ENCODE measurements at regions not wholly inside any gene's neighbourhood (a gene's known extent, or its start where the extent isn't known, plus 50 kb on each side); places are given as distances from the start of the nearest gene placed in this dataset.
"Not testable (repeated sequence)": the region's sequence is repeated elsewhere in the genome, so short reads cannot be mapped to it uniquely, and the experiment has no call there.

DNA sequence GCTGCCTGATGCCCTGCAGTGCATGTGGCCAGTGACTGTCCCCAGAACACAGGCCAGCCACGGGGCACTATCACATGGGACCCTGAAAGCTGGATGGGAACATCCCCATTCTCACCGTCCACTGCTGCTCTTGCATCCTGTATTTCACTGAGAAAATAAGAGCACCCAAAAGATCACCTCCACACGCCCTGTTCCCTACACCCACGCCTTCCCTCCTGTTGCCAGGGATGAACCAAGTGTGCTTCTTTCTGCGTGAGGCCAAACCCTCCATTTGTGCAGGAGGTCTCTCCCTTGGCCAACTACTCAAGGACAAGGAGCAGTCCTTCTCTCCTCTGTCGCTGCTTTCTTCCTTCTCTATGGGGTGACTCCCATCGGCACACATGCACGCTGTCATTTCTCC is 118.3 kb downstream of the LRRC37A3 start:
- H3K27ac ChIP-seq; H3K27me3 ChIP-seq; H3K4me3 ChIP-seq; H3K9me3 ChIP-seq; DNase-seq; H3K4me1 ChIP-seq; ATAC-seq; intact Hi-C loops (cut with DNase I): not testable (repeated sequence)
- H3K36me3 ChIP-seq = peaks cover 0 to 58% (median 5%) of the 10 kb centered on the region in 9 donors
- WGBS, 2 donors = 91 to 94% methylated on average over 7 of the region's 8 CpGs

- ATAC-seq; H3K9me3 ChIP-seq; intact Hi-C loops (cut with DNase I); H3K27me3 ChIP-seq; H3K4me1 ChIP-seq; DNase-seq; H3K27ac ChIP-seq; H3K4me3 ChIP-seq: not testable (repeated sequence)
- H3K36me3 ChIP-seq = peaks cover 0 to 61% (median 5%) of the 10 kb centered on the region in 9 donors
- WGBS, 2 donors = 94 to 97% methylated on average over 19 to 21 of the region's 21 CpGs
Observed at GRCh38 chr17:64800361-64800895, 118.8 kb downstream of the LRRC37A3 start.

GRCh38 chr17:64799543-64800188 is 119.6 kb downstream of the LRRC37A3 start:
- H3K9me3 ChIP-seq; H3K27ac ChIP-seq; H3K4me1 ChIP-seq; H3K4me3 ChIP-seq; DNase-seq; intact Hi-C loops (cut with DNase I); H3K27me3 ChIP-seq: not testable (repeated sequence)
- peaks cover 0 to 64% (median 5%) of the 10 kb centered on the region in 9 donors for H3K36me3 ChIP-seq
- 88 to 90% methylated on average over 8 to 9 of the region's 13 CpGs for WGBS, 2 donors
- ATAC-seq = peak in 1 of 8 donors; percentile 31

GRCh38 chr17:64798961-64799360 is 120.3 kb downstream of the LRRC37A3 start:
- H3K36me3 ChIP-seq = peaks cover 0 to 62% (median 5%) of the 10 kb centered on the region in 9 donors
- H3K4me1 ChIP-seq; ATAC-seq; H3K4me3 ChIP-seq; H3K27me3 ChIP-seq; H3K9me3 ChIP-seq; H3K27ac ChIP-seq; intact Hi-C loops (cut with DNase I); DNase-seq: not testable (repeated sequence)
- 94 to 100% methylated on average over 1 of the region's 1 CpG for WGBS, 2 donors

- DNase-seq; H3K4me1 ChIP-seq; intact Hi-C loops (cut with DNase I); ATAC-seq; H3K4me3 ChIP-seq; H3K9me3 ChIP-seq; H3K27me3 ChIP-seq; H3K27ac ChIP-seq: not testable (repeated sequence)
- WGBS, 2 donors = 73 to 83% methylated on average over 5 of the region's 5 CpGs
- H3K36me3 ChIP-seq = peaks cover 0 to 62% (median 5%) of the 10 kb centered on the region in 9 donors
Observed at GRCh38 chr17:64798489-64798790, 120.8 kb downstream of the LRRC37A3 start.

- peaks cover 0 to 57% (median 4%) of the 10 kb centered on the region in 9 donors for H3K36me3 ChIP-seq
- 85 to 93% methylated on average over 10 to 12 of the region's 15 CpGs for WGBS, 2 donors
- DNase-seq; ATAC-seq; H3K9me3 ChIP-seq; intact Hi-C loops (cut with DNase I); H3K4me1 ChIP-seq; H3K4me3 ChIP-seq; H3K27me3 ChIP-seq; H3K27ac ChIP-seq: not testable (repeated sequence)
- TF ChIP-seq CTCF (IDR thresholded peaks at IDR 0.05) = peak in 1 of 9 donors; percentile 6
Observed at GRCh38 chr17:64797746-64798488, 121.4 kb downstream of the LRRC37A3 start.

DNA sequence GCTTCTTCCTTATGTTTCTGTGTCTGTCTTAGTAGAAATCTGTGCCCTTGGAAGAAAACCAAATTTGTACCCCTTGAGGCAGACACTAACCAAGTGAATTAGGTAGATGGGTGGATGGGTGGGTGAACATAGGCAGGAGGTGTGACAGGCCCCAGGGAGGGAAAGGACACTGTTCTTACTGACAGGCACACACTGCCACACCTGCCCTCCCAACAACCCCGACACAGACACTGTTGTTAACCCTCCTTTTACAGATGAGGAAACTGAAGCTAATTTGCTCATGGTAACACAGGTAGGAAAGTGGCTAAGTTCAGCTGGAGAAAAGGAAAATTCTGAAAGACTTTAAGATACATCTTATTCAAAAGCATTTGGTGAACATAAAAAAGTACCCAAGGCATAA is 123.9 kb downstream of the LRRC37A3 start:
- 100% methylated on average over 1 of the region's 1 CpG; no CpG with 5 or more reads in 1 of the 2 donors for WGBS, 2 donors
- ATAC-seq; H3K27ac ChIP-seq; H3K27me3 ChIP-seq; H3K4me3 ChIP-seq; intact Hi-C loops (cut with DNase I); H3K9me3 ChIP-seq; DNase-seq: not testable (repeated sequence)
- Histone ChIP-seq H3K4me1 (peaks cover 0 to 17% (median 7%) of the 10 kb centered on the region in 9 donors), H3K36me3 (peaks cover 0 to 54% (median 2%) of the 10 kb centered on the region in 9 donors)

DNA sequence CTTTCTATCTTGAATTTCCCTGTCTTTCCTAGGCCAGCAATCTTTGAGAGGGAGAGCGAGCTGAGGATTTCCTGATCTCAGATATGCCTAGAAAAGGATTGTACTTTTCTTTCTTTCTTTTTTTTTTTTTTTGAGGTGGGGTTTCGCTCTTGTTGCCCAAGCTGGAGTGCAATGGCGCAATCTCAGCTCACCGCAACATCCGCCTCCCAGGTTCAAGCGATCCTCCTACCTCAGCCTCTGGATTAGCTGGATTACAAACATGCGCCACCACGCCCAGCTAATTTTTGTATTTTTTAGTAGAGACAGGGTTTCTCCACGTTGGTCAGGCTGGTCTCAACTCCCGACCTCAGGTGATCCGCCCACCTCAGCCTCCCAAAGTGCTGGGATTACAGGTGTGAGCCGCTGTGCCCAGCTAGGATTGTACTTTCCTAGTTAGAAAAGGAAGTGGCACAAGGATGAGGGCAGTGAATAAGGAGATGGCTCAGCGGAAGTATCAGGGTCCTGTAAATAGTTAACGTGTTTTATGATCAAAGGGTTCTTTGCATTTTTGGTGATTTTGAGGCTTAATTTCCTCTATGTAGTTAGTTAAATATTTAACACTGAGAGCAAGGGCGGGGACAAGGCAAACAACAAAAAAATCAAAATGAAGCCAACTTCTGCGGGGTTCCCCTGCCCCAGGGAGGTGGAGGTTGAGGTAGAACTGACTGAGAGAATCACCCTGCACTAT is 124.6 kb downstream of the LRRC37A3 start:
- intact Hi-C loops (cut with DNase I); DNase-seq; H3K4me3 ChIP-seq; H3K27me3 ChIP-seq; H3K9me3 ChIP-seq; ATAC-seq: not testable (repeated sequence)
- 92 to 96% methylated on average over 15 to 16 of the region's 16 CpGs for WGBS, 2 donors
- H3K36me3 ChIP-seq = peaks cover 0 to 50% (median 0%) of the 10 kb centered on the region in 9 donors
- peaks cover 0 to 17% (median 7%) of the 10 kb centered on the region in 9 donors for H3K4me1 ChIP-seq
- H3K27ac ChIP-seq = peak overlapping the region in 4 of 10 donors; percentile 26 to 55 (median 41)

GRCh38 chr17:64794113-64794512 is 125.2 kb downstream of the LRRC37A3 start:
- H3K4me3 ChIP-seq; ATAC-seq; H3K27me3 ChIP-seq; intact Hi-C loops (cut with DNase I); H3K9me3 ChIP-seq; DNase-seq: not testable (repeated sequence)
- Histone ChIP-seq H3K27ac (peak overlapping the region in 5 of 10 donors; percentile 26 to 55 (median 52)), H3K36me3 (peaks cover 0 to 48% (median 0%) of the 10 kb centered on the region in 9 donors), H3K4me1 (peaks cover 0 to 17% (median 7%) of the 10 kb centered on the region in 9 donors)
- WGBS, 2 donors = 78 to 85% methylated on average over 4 of the region's 4 CpGs
